ENCODE measurements at regions not wholly inside any gene's neighbourhood (a gene's known extent, or its start where the extent isn't known, plus 50 kb on each side); places are given as distances from the start of the nearest gene placed in this dataset.

- SMC1A ChIA-PET (ENCODE audit: uncharacterized antibody, unreplicated experiment), result interaction anchor here (0.5 kb wide), 1 partner anchor 411 kb away, joined by 3 read pairs; no protein-coding TSS in a partner anchor
- Histone ChIP-seq H3K4me1 (ENCODE audit: control insufficient read depth, insufficient read depth, low read length) (no peaks in the 10 kb centered on the region), H3K9me3 (replicated peaks; ENCODE audit: control insufficient read depth, insufficient read depth, low read length) (no peaks in the 10 kb centered on the region), H3K4me3 (no peak overlapping the region), H3K36me3 (ENCODE audit: control insufficient read depth in 2 of 2, insufficient read depth in 2 of 2, low read length in 1 of 2) (no peaks in the 10 kb centered on the region), H3K9ac (ENCODE audit: control insufficient read depth, insufficient read depth, low read length) (no peak overlapping the region), H3K4me2 (ENCODE audit: control insufficient read depth, insufficient read depth) (no peak overlapping the region), H3K79me2 (ENCODE audit: control insufficient read depth, insufficient read depth, low read length) (no peaks in the 10 kb centered on the region), H2AFZ (ENCODE audit: control insufficient read depth, low read depth, low read length) (no peak overlapping the region), H3K27ac (ENCODE audit: control insufficient read depth, insufficient read depth) (no peak overlapping the region), H3K27me3 (replicated peaks in 1 of 2; ENCODE audit: control insufficient read depth in 2 of 2, insufficient read depth in 2 of 2, low read length in 1 of 2) (peaks cover 3 to 4% of the 10 kb centered on the region in 2 experiments; a peak in 1 of 4 replicates), H4K20me1 (ENCODE audit: control insufficient read depth, insufficient read depth) (no peaks in the 10 kb centered on the region)
- intact Hi-C loops (cut with micrococcal nuclease; ENCODE audit: unreplicated experiment) (no loop called here), in situ Hi-C loops (cut with MboI) (no loop called here)
- BruUV-seq (replicated peaks), result no TSS peak
- DNase-seq (ENCODE audit: low read depth, low spot score) (no peak), FAIRE-seq (no peak), ATAC-seq (no peak)
- TF ChIP-seq PBX3 (IDR thresholded peaks at IDR 0.05; ENCODE audit: insufficient replicate concordance, low read depth, low read length) (no peak), NR2C2 (IDR thresholded peaks at IDR 0.05; ENCODE audit: borderline replicate concordance, control insufficient read depth, insufficient read length, low read depth) (no peak), FOXK2 (IDR thresholded peaks at IDR 0.05) (no peak), NFIC (IDR thresholded peaks at IDR 0.05; ENCODE audit: low read depth, low read length) (no peak), SPI1 (IDR thresholded peaks at IDR 0.05; ENCODE audit: borderline replicate concordance, insufficient read depth, low read depth, low read length) (no peak), ZBTB33 (IDR thresholded peaks at IDR 0.05) (no peak), HDGF (IDR thresholded peaks at IDR 0.05) (no peak), ZBTB40 (IDR thresholded peaks at IDR 0.05; ENCODE audit: borderline replicate concordance) (no peak)
- CTCF ChIA-PET, result no interaction called here
- POLR2A ChIA-PET, result no interaction called here
- RAD21 ChIA-PET (ENCODE audit: unreplicated experiment), result no interaction called here
- WGBS (ENCODE audit: insufficient coverage, insufficient replicate concordance, low lambda C conversion rate, missing lambda C conversion rate), result 60% methylated on average over 7 of the region's 7 CpGs
These were observed 121.1 kb downstream of the NUF2 start for GRCh38 chr1:163442895-163443294.
